Gastrocnemius medialis (tissue), 4 donors: ENCODE measurements at regions not wholly inside any gene's neighbourhood (a gene's known extent, or its start where the extent isn't known, plus 50 kb on each side); places are given as distances from the start of the nearest gene placed in this dataset.
A peak's percentile ranks its signal among the peaks of the same experiment; 100 is the strongest.

ENCODE experiments used
- ATAC-seq, 2 donors: fragments of 150-250 bp; one replicate each; pipeline ENCODE4 v1.9.1; 2016
- DNase-seq, 2 donors: peaks; one replicate each; pipeline ENCODE4 v3.0.0-alpha.2; 2019
- H3K27ac ChIP-seq, 4 donors: fragments of 200-600 bp; sonication (generic); 1 replicate in 1 of 4; 2 replicates in 3 of 4; pipeline ENCODE4 v1.5.1; 2016 to 2018; ENCODE audit warnings: mild to moderate bottlenecking in 2 of 4, moderate library complexity in 1 of 4
- H3K27me3 ChIP-seq, 3 donors: fragments of 200-600 bp; sonication (generic) in 2 of 3; 1 replicate in 1 of 3; 2 replicates in 2 of 3; pipeline versions ENCODE4 v1.5.1 to v1.6.0; 2016 to 2019; ENCODE audit warnings: mild to moderate bottlenecking in 1 of 3, moderate library complexity in 1 of 3
- H3K36me3 ChIP-seq, 2 donors: fragments of 200-600 bp; sonication (generic) in 1 of 2; one replicate each; pipeline ENCODE4 v1.5.1; 2017 to 2018
- H3K4me1 ChIP-seq, 2 donors: fragments of 200-600 bp; sonication (generic) in 1 of 2; one replicate each; pipeline ENCODE4 v1.5.1; 2016 to 2017; ENCODE audit warnings: mild to moderate bottlenecking in 2 of 2
- H3K4me3 ChIP-seq, 4 donors: fragments of 200-600 bp; sonication (generic) in 3 of 4; 1 replicate in 1 of 4; 2 replicates in 3 of 4; pipeline ENCODE4 v1.5.1; 2016 to 2019; ENCODE audit warnings: mild to moderate bottlenecking in 2 of 4
- H3K9me3 ChIP-seq, 3 donors: fragments of 200-600 bp; sonication (generic) in 2 of 3; 1 replicate in 1 of 3; 2 replicates in 2 of 3; pipeline ENCODE4 v1.5.1; 2016 to 2019
- CTCF ChIP-seq, 5 experiments: fragments of 450-650 bp in 3 of 5; fragments of 200-600 bp in 2 of 5; sonication (generic) in 2 of 5; IDR thresholded peaks in 4 of 5; conservative IDR thresholded peaks in 1 of 5; 1 replicate in 4 of 5; 2 replicates in 1 of 5; pipeline ENCODE4 v1.5.1; 2016 to 2019; ENCODE audit warnings: antibody characterized with exemption in 5 of 5, mild to moderate bottlenecking in 3 of 5, moderate library complexity in 3 of 5
- POLR2A ChIP-seq, 2 donors: fragments of 450-650 bp; IDR thresholded peaks; one replicate each; pipeline ENCODE4 v1.6.1; 2017; ENCODE audit warnings: antibody characterized with exemption in 2 of 2, mild to moderate bottlenecking in 2 of 2, moderate library complexity in 2 of 2
- in situ Hi-C, 4 donors: fragments of 200-750 bp; cut with MboI; loops; one replicate each; pipeline versions ENCODE4 v1.15.0 to v1.8.0; 2017; ENCODE audit warnings: low sequenced_read_pairs in 4 of 4
- intact Hi-C: fragments of 100-400 bp; cut with DNase I; formaldehyde crosslinking; loops from one replicate; pipeline ENCODE4 v1.15.1; 2023; ENCODE audit warnings: low total_unique reads

DNA sequence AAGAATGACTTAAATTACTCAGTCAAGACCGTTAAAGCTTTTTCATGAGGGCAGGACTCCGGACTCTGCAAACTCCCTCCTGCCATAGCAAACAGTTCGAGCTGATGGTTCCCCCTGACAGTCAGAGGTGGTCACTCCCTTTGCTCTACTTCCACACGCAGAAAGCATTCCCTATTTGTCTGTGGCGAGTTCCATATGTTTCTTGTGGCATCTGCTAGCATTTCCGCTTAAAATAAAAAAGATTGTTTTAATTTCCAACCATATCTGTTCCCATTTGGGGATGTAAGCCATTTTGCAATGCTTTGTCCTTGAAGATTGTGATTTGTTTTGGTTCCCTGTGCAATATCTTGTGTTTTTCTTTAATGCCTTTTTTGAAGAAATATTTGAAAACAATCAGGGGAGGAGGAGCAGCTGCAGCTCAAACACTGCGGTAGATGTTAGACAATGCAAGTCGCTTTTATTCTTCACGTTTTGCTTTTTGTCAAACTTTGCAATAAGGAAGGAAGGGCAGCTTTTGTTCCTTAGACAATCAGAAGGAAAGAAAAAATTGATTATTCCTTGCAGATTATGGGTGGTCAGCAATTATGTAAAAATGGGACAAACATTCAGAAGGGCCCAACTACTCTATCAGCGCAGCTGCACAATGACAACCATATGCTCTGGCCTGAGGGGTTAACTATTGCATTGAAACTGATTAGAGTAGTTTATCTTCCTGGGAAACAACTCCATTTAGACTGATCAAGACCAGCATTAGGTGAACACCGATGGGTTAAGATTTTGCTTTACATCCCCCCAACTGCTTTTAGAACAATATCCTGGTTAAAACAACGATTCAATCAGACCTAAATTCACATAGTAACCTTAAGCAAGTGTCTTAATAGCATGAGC is 425.8 kb upstream of the NRP1 start:
- Histone ChIP-seq H3K4me1 (no peaks in the 10 kb centered on the region), H3K36me3 (no peaks in the 10 kb centered on the region), H3K4me3 (no peak overlapping the region), H3K27me3 (no peaks in the 10 kb centered on the region), H3K9me3 (no peaks in the 10 kb centered on the region), H3K27ac (no peak overlapping the region)
- intact Hi-C loops = no loop called here
- ATAC-seq (no peak), DNase-seq (no peak)
- TF ChIP-seq CTCF (IDR thresholded peaks at IDR 0.05 in 4 of 5, conservative IDR thresholded peaks at IDR 0.05 in 1 of 5) = no peak
- no peak for TF ChIP-seq POLR2A (IDR thresholded peaks at IDR 0.05)
- in situ Hi-C loops = no loop called here

DNA sequence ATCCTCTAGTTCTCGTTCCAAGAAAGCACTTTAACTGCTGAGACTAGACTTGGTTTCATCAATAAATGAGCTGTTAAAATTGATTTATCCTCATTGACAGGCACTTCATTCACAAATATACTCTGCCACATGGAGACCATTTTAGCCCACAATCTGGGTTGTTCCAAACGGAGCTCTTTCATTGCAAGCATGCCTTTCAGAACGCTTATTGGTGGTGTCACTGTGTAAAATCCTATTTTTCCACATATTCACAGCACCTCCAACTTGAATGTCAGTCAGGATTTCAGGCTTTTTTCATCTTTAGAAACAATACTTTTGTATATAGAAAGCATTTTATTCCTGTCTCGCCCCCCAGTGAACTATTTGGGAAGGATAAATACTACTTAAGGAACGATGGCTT is 424.7 kb upstream of the NRP1 start:
- in situ Hi-C loops = no loop called here

DNA sequence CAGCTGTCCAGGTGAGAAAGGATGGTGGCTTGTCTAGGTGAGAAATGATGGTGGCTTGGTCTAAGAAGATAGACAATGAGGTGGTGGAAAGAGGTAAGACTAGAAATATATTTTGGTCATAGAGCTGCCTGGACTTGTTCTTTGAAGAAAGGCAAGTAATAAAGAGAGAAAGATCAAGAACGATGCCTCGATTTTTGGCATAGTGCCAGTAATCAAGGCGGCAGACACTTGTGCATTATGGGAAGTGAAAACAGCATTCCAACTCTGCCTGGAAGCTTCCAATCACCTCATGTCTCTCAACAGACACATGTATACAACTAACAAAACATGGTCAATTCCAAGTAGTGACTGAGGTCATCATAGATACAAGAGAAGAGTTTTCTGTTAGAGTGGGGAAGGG is 423.8 kb upstream of the NRP1 start:
- TF ChIP-seq CTCF (IDR thresholded peaks at IDR 0.05 in 4 of 5, conservative IDR thresholded peaks at IDR 0.05 in 1 of 5) = no peak
- TF ChIP-seq POLR2A (IDR thresholded peaks at IDR 0.05) = no peak
- intact Hi-C loops (no loop called here), in situ Hi-C loops (no loop called here)
- H3K27ac ChIP-seq = no peak overlapping the region
- H3K27me3 ChIP-seq = no peaks in the 10 kb centered on the region
- no peak overlapping the region for H3K4me3 ChIP-seq
- ATAC-seq = no peak
- H3K4me1 ChIP-seq = peaks cover under 1 to 7% of the 10 kb centered on the region in 2 donors
- H3K36me3 ChIP-seq = no peaks in the 10 kb centered on the region
- H3K9me3 ChIP-seq = no peaks in the 10 kb centered on the region
- DNase-seq = no peak

More for the DNA sequence above, 424.7 kb upstream of the NRP1 start:
- TF ChIP-seq CTCF (IDR thresholded peaks at IDR 0.05 in 4 of 5, conservative IDR thresholded peaks at IDR 0.05 in 1 of 5) = no peak
- TF ChIP-seq POLR2A (IDR thresholded peaks at IDR 0.05) = no peak
- intact Hi-C loops = no loop called here
- no peaks in the 10 kb centered on the region for H3K36me3 ChIP-seq
- H3K27ac ChIP-seq = no peak overlapping the region
- H3K4me1 ChIP-seq = no peaks in the 10 kb centered on the region
- H3K4me3 ChIP-seq = no peak overlapping the region
- no peaks in the 10 kb centered on the region for H3K27me3 ChIP-seq
- no peak for ATAC-seq
- DNase-seq = no peak
- H3K9me3 ChIP-seq = no peaks in the 10 kb centered on the region

DNA sequence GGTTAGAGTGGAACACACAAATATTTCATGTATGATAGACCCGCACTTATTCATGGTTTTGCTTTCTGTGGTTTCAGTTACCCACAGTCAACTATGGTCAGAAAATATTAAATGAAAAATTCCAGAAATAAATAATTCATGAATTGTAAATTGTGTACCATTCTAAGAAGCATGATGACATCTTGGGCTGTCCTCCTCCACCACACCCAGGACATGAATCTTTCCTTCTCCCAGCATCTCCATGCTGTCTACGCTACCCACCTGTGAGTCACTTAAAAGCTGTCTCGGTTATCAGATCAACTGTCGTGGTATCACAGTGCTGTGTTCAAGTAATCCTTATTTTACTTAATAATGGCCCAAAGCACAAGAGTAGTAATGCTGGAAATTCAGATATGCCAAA is 419.6 kb upstream of the NRP1 start:
- DNase-seq = no peak
- Histone ChIP-seq H3K4me1 (peaks cover 6 to 31% of the 10 kb centered on the region in 2 donors), H3K36me3 (no peaks in the 10 kb centered on the region), H3K4me3 (no peak overlapping the region), H3K27ac (peak overlapping the region in 2 of 4 donors; percentile 7 to 69), H3K9me3 (no peaks in the 10 kb centered on the region), H3K27me3 (no peaks in the 10 kb centered on the region)
- ATAC-seq = no peak
- intact Hi-C loops (no loop called here), in situ Hi-C loops (no loop called here)
- no peak for TF ChIP-seq POLR2A (IDR thresholded peaks at IDR 0.05)
- TF ChIP-seq CTCF (IDR thresholded peaks at IDR 0.05 in 4 of 5, conservative IDR thresholded peaks at IDR 0.05 in 1 of 5) = no peak
